Colonic mucosa (tissue), 4 donors: ENCODE measurements at regions not wholly inside any gene's neighbourhood (a gene's known extent, or its start where the extent isn't known, plus 50 kb on each side); places are given as distances from the start of the nearest gene placed in this dataset.

Source experiments
- DNase-seq: peaks from one replicate; pipeline ENCODE4 v3.0.0-alpha.2; 2020
- H3K27ac ChIP-seq: fragments of 200-600 bp; one replicate; pipeline ENCODE4 v1.8.0; 2021
- H3K27me3 ChIP-seq: fragments of 200-600 bp; one replicate; pipeline ENCODE4 v1.8.0; 2021
- H3K36me3 ChIP-seq: fragments of 200-600 bp; one replicate; pipeline ENCODE4 v1.8.0; 2021
- H3K4me1 ChIP-seq: fragments of 200-600 bp; one replicate; pipeline ENCODE4 v1.8.0; 2021; ENCODE audit warnings: mild to moderate bottlenecking
- H3K4me3 ChIP-seq: fragments of 200-600 bp; one replicate; pipeline ENCODE4 v1.8.0; 2021
- H3K9ac ChIP-seq, 2 donors: one replicate each; pipeline ENCODE4 v1.7.0; 2013; ENCODE audit warnings: control low read depth in 2 of 2, low read depth in 2 of 2, low read length in 2 of 2
- H3K9me3 ChIP-seq: fragments of 200-600 bp; one replicate; pipeline ENCODE4 v1.8.0; 2021
- CTCF ChIP-seq: fragments of 200-600 bp; IDR thresholded peaks from one replicate; pipeline ENCODE4 v1.8.0; 2022; ENCODE audit warnings: antibody characterized with exemption, mild to moderate bottlenecking
- intact Hi-C: fragments of 100-400 bp; cut with DNase I; formaldehyde crosslinking; loops from one replicate; pipeline ENCODE4 v1.14.1; 2022
- donor health status: healthy.
- donor health status: DM: no; HTN: no; CAD: no.
- donor health status: DM: no; HTN: no; CAD: no.

DNA sequence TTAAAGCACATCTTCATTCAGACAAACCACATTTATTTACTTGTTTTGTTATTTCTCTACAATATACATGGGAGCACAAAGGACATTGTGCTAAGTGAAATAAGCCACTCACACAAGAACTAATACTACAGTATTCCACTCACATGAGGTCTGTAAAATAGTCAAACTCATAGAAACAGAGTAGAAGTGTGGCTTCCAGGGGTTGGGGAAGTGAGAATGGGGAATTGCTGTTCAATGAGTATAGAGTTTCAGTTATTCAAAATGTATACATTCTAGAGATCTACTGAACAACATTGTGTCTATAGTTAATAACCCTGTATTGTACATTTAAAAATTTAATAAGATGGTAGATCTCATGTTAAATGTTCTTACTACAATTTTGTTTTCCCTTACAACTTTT lies 88.8 kb downstream of the ATXN7L3B start:
- intact Hi-C loops = no loop called here
- no peaks in the 10 kb centered on the region for H3K4me1 ChIP-seq
- DNase-seq = no peak
- no peak overlapping the region for H3K27ac ChIP-seq
- H3K9ac ChIP-seq = no peak overlapping the region
- no peak overlapping the region for H3K4me3 ChIP-seq
- H3K36me3 ChIP-seq = no peaks in the 10 kb centered on the region
- no peaks in the 10 kb centered on the region for H3K9me3 ChIP-seq
- no peak for TF ChIP-seq CTCF
- H3K27me3 ChIP-seq = no peaks in the 10 kb centered on the region

DNA sequence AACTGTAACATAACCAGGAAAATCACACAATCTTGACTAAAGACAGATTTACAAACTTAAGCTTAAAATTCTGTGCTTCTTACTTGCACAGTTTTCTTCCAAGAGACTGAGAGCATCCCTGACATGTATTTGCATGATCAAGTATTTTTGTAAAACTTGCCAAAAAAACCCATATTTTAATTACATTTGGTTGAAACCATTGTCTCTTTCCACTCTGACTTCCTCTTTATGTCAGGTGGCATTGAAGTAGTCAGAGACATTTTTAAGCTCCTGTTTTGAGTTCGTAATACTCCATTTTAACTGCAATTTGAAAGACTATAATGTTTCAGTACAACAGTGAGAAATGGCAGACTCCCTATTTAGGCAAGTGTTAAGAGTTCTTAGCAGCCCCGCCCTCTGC lies 103.6 kb downstream of the ATXN7L3B start:
- no peak for TF ChIP-seq CTCF
- no peak for DNase-seq
- Histone ChIP-seq H3K4me1 (no peaks in the 10 kb centered on the region), H3K9ac (no peak overlapping the region), H3K4me3 (no peak overlapping the region), H3K27me3 (no peaks in the 10 kb centered on the region), H3K36me3 (no peaks in the 10 kb centered on the region), H3K27ac (no peak overlapping the region), H3K9me3 (no peaks in the 10 kb centered on the region)
- intact Hi-C loops = no loop called here

DNA sequence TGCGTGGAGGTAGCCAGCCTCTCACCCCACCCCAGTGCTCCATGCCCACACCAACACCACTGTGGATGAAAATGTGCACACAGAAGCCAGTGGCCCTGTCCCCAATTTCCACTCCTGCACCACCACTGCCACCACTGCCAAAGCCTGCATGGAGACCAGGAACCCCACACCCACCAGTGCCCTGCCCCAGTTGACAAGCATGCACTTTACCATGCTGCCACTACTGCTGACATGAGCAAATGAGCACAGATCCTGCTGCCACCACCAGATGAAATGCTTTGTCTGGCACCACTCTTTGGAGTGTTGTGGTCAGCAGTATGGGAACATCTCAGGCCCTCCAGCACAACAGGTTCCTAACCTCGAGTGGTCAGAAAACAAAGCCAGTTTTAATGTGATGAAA lies 104.1 kb downstream of the ATXN7L3B start:
- intact Hi-C loops = no loop called here
- Histone ChIP-seq H3K9me3 (no peaks in the 10 kb centered on the region), H3K4me1 (no peaks in the 10 kb centered on the region), H3K9ac (no peak overlapping the region), H3K27ac (no peak overlapping the region), H3K36me3 (no peaks in the 10 kb centered on the region), H3K4me3 (no peak overlapping the region), H3K27me3 (no peaks in the 10 kb centered on the region)
- DNase-seq = no peak
- no peak for TF ChIP-seq CTCF

DNA sequence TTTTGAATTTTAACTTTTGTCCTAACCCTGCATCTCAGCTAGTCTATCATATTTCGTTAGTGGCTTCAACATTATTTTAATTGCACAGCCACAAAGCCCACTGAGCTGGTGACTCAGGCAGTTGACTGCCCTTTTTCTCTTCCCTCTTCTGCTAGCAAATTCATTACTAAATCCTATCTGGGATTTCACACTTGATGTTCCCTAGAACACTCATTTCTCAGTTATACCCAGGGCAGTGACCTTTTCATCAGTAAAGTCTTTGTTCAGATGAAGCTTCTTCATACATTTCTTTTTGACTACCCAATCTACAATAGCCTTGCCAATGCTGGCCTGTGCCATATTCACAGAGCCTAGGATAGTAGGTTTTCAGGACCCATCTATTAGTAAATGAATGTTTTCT lies 107.0 kb downstream of the ATXN7L3B start:
- no peak for TF ChIP-seq CTCF
- Histone ChIP-seq H3K27me3 (no peaks in the 10 kb centered on the region), H3K9me3 (no peaks in the 10 kb centered on the region), H3K4me3 (no peak overlapping the region), H3K27ac (no peak overlapping the region), H3K9ac (no peak overlapping the region), H3K4me1 (no peaks in the 10 kb centered on the region), H3K36me3 (no peaks in the 10 kb centered on the region)
- intact Hi-C loops = no loop called here
- no peak for DNase-seq

DNA sequence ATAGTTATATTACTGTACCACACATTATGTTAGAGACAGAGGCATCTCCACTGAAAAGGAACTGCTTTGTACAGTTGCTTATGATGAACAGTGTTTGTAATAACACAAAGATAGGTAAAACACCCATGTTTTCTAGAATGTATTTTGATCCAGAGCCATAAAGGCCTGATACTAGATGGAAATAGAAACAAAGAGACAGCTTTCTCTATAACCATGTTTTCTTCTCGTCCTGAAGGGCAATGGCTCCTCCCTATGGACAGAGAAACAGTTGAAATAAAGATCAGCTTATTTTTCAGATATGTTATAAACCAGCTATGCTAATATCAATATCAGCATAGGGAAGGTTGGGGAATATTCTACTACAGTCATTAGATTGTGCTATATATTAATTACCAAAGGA lies 109.2 kb downstream of the ATXN7L3B start:
- no peaks in the 10 kb centered on the region for H3K36me3 ChIP-seq
- H3K4me3 ChIP-seq = no peak overlapping the region
- no peak overlapping the region for H3K9ac ChIP-seq
- intact Hi-C loops = no loop called here
- no peaks in the 10 kb centered on the region for H3K27me3 ChIP-seq
- no peak for TF ChIP-seq CTCF
- no peak for DNase-seq
- H3K27ac ChIP-seq = no peak overlapping the region
- no peaks in the 10 kb centered on the region for H3K4me1 ChIP-seq
- no peaks in the 10 kb centered on the region for H3K9me3 ChIP-seq

DNA sequence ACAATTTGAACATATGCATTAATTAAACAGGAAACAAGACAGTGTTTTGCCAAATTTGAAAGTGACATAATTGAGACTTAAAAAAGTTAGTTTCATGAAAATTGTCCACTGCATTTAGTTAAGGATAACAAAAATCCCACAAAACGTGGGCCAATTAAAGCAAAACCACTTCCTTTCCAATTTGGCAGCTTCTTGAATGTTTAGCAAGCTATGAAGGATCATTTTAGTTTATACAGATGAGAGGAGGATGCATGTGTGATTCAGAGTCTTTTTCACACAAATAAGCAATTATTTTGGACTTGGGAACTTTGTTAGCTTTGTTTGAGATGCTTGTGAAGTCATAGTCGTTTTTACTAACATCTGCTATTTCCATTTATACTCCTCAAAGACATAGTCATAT lies 109.6 kb downstream of the ATXN7L3B start:
- TF ChIP-seq CTCF = no peak
- H3K4me3 ChIP-seq = no peak overlapping the region
- no peak for DNase-seq
- no peaks in the 10 kb centered on the region for H3K9me3 ChIP-seq
- no peaks in the 10 kb centered on the region for H3K4me1 ChIP-seq
- no peaks in the 10 kb centered on the region for H3K27me3 ChIP-seq
- intact Hi-C loops = no loop called here
- H3K36me3 ChIP-seq = no peaks in the 10 kb centered on the region
- no peak overlapping the region for H3K9ac ChIP-seq
- no peak overlapping the region for H3K27ac ChIP-seq
